Adipocyte (in vitro differentiated cells): ENCODE measurements at regions not wholly inside any gene's neighbourhood (a gene's known extent, or its start where the extent isn't known, plus 50 kb on each side); places are given as distances from the start of the nearest gene placed in this dataset.

Experiments
- DNase-seq: peaks from one replicate; pipeline ENCODE4 v3.0.0-alpha.2; 2015; ENCODE audit warnings: low read depth
- H3K27me3 ChIP-seq: replicated peaks from 2 replicates; pipeline ENCODE4 v1.7.0; 2013; ENCODE audit warnings: mild to moderate bottlenecking, low read length, moderate library complexity; ENCODE audit not compliant: control insufficient read depth, insufficient read depth
- H3K36me3 ChIP-seq: 2 replicates; pipeline ENCODE4 v1.7.0; 2013; ENCODE audit warnings: low read length, mild to moderate bottlenecking, moderate library complexity; ENCODE audit not compliant: control insufficient read depth, insufficient read depth, severe bottlenecking
- H3K4me1 ChIP-seq: 2 replicates; pipeline ENCODE4 v1.7.0; 2013; ENCODE audit warnings: mild to moderate bottlenecking, low read length, moderate library complexity; ENCODE audit not compliant: control insufficient read depth, insufficient read depth
- H3K4me3 ChIP-seq: 2 replicates; pipeline ENCODE4 v1.7.0; 2013; ENCODE audit warnings: mild to moderate bottlenecking, low read length, moderate library complexity
- H3K9ac ChIP-seq: 2 replicates; pipeline ENCODE4 v1.7.0; 2013; ENCODE audit warnings: mild to moderate bottlenecking, low read length, moderate library complexity
- H3K9me3 ChIP-seq: 2 replicates; pipeline ENCODE4 v1.7.0; 2013; ENCODE audit warnings: mild to moderate bottlenecking, low read length, moderate library complexity; ENCODE audit not compliant: control insufficient read depth

DNA sequence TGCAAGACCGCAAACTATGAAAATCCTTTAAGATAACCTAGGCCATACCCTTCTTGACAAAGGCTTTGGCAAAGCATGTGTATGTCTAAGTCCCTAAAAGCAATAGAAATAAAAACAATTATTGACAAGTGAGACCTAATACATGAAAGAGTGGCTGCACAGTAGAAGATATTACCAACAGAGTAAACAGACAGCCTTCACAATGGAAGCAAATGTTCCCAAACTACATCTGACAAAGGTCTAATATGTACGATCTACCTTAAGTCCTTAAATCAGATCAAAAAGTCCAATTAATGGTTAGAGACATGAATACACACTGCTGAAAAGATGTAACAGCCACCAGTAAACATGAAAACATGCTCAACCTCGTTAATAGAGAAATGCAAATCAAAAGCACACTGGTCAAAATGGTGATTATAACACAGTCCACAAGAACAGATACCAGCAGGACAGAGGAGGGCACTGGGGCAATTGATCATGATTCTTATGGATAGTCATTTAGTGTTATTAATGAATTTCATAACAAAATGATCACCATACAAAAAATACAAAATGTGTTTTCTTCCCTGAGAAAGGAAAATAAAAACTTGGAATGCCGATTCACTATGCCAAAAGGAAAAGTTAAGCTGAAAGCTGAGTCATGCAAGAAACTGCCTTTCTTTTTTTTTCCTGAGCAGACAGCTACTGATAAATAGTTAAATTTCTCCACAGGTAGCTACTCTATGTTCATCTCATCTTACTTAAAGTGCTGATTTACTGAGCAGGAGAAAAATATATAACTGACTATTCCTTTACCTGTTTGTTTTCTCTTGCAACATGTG, 102.6 kb upstream of the VPREB1 start:
- DNase-seq: no peak
- Histone ChIP-seq H3K36me3 (no peaks in the 10 kb centered on the region), H3K9ac (no peak overlapping the region), H3K27me3 (peaks cover 36% of the 10 kb centered on the region), H3K4me3 (no peak overlapping the region), H3K9me3 (no peaks in the 10 kb centered on the region), H3K4me1 (no peaks in the 10 kb centered on the region)

DNA sequence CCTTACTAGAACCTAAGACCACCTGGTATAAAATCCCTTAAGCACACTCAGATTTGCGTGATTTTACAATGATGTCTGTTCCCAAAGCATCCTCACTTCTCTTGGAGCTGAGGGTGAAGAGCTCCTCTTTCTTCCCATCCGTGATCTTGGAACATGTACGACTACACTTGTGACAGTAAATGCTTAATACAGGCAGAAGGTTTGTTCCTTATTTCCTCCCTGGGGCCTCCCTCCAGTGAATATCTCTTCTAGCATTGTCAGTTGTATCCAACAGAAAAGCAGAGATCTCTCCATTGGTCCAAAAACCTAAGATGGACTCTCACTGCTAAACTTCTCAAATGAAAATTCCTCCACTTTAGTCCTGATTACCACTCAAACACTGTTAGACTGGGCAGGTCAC, 103.6 kb upstream of the VPREB1 start:
- DNase-seq: no peak
- Histone ChIP-seq H3K9ac (no peak overlapping the region), H3K4me3 (no peak overlapping the region), H3K36me3 (no peaks in the 10 kb centered on the region), H3K9me3 (no peaks in the 10 kb centered on the region), H3K27me3 (peaks cover 34% of the 10 kb centered on the region), H3K4me1 (no peaks in the 10 kb centered on the region)

DNA sequence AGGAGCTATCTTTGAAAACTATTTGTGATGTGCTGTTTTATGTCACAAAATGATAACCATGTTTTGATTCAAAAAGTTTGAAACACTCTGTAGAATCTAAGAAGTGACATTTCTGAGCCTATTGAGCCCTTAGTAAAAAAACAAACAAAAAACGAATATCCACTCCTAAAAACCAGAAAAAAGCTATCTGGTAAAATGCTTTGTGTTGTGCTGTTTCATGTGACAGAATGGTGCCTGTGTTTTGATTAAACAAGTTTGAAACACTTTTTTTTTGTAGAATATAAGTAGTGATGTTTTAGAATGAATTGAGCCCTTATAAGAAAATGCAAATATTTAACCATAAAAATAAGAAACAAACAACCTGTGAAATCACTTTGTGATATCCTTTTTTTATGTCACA, 105.2 kb upstream of the VPREB1 start:
- Histone ChIP-seq H3K9ac (no peak overlapping the region), H3K36me3 (no peaks in the 10 kb centered on the region), H3K4me3 (no peak overlapping the region), H3K4me1 (no peaks in the 10 kb centered on the region), H3K9me3 (no peaks in the 10 kb centered on the region), H3K27me3 (peaks cover 36% of the 10 kb centered on the region)
- no peak for DNase-seq

DNA sequence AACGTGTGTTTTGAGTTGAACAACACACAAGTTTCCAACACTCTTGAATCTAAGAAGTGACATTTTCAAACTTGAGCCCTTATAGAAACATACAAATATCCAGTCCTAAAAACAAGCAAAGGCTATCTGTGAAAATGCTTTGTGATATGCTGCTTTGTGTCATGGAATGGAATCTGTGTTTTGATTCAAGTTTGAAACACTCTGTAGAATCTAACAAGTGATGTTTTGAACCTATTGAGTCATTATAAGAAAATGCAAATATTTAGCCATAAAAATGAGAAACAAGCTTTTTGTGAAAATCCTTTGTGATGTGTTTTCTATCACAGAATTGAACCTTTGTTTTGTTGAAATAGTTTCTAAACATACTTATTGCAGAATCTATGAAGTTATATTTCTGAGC, 105.7 kb upstream of the VPREB1 start:
- no peak for DNase-seq
- H3K4me1 ChIP-seq: no peaks in the 10 kb centered on the region
- H3K4me3 ChIP-seq: no peak overlapping the region
- H3K9me3 ChIP-seq: no peaks in the 10 kb centered on the region
- no peaks in the 10 kb centered on the region for H3K36me3 ChIP-seq
- peaks cover 36% of the 10 kb centered on the region for H3K27me3 ChIP-seq
- H3K9ac ChIP-seq: no peak overlapping the region

GRCh38 chr22:22137891-22138290, 106.7 kb upstream of the VPREB1 start:
- Histone ChIP-seq H3K9me3 (no peaks in the 10 kb centered on the region), H3K36me3 (no peaks in the 10 kb centered on the region), H3K4me3 (no peak overlapping the region), H3K27me3 (peaks cover 36% of the 10 kb centered on the region), H3K9ac (no peak overlapping the region), H3K4me1 (no peaks in the 10 kb centered on the region)
- no peak for DNase-seq

DNA sequence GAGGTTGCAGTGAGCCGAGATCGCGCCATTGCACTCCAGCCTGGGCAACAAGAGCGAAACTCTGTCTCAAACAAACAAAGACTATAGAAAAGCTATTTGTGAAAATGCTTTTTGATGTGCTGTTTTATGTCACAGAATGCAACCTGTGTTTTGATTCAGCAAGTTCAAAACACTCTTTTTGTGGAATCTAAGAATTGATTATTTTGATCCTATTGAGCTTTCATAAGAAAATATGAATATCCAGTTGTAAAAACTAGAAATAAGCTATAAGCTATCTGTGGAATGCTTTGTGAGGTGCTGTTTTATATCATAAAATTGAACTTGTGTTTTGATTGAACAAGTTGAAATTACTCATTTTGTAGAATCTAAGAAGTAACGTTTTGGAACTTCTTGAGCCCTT, 110.7 kb upstream of the VPREB1 start:
- DNase-seq: no peak
- H3K4me3 ChIP-seq: no peak overlapping the region
- no peaks in the 10 kb centered on the region for H3K36me3 ChIP-seq
- H3K9ac ChIP-seq: no peak overlapping the region
- no peaks in the 10 kb centered on the region for H3K9me3 ChIP-seq
- H3K27me3 ChIP-seq: peaks cover 16% of the 10 kb centered on the region
- no peaks in the 10 kb centered on the region for H3K4me1 ChIP-seq

GRCh38 chr22:22130953-22131608, 113.5 kb upstream of the VPREB1 start:
- no peak overlapping the region for H3K9ac ChIP-seq

GRCh38 chr22:22129387-22129786, 115.2 kb upstream of the VPREB1 start:
- peaks cover 14% of the 10 kb centered on the region for H3K27me3 ChIP-seq

More at GRCh38 chr22:22130953-22131608, 113.5 kb upstream of the VPREB1 start:
- no peak overlapping the region for H3K4me3 ChIP-seq
- DNase-seq: no peak
- H3K9me3 ChIP-seq: no peaks in the 10 kb centered on the region
- no peaks in the 10 kb centered on the region for H3K36me3 ChIP-seq
- H3K4me1 ChIP-seq: no peaks in the 10 kb centered on the region
- peaks cover 6% of the 10 kb centered on the region for H3K27me3 ChIP-seq

GRCh38 chr22:22128440-22128839, 116.1 kb upstream of the VPREB1 start:
- H3K4me3 ChIP-seq: no peak overlapping the region
- H3K27me3 ChIP-seq: peaks cover 14% of the 10 kb centered on the region
- H3K9ac ChIP-seq: no peak overlapping the region
- H3K4me1 ChIP-seq: no peaks in the 10 kb centered on the region
- H3K36me3 ChIP-seq: no peaks in the 10 kb centered on the region
- H3K9me3 ChIP-seq: no peaks in the 10 kb centered on the region
- DNase-seq: no peak

More at GRCh38 chr22:22129387-22129786, 115.2 kb upstream of the VPREB1 start:
- DNase-seq: no peak
- Histone ChIP-seq H3K9ac (no peak overlapping the region), H3K9me3 (no peaks in the 10 kb centered on the region), H3K36me3 (no peaks in the 10 kb centered on the region), H3K4me3 (no peak overlapping the region), H3K4me1 (no peaks in the 10 kb centered on the region)

- Histone ChIP-seq H3K4me1 (no peaks in the 10 kb centered on the region), H3K4me3 (no peak overlapping the region), H3K27me3 (peaks cover 20% of the 10 kb centered on the region), H3K9me3 (no peaks in the 10 kb centered on the region), H3K9ac (no peak overlapping the region), H3K36me3 (no peaks in the 10 kb centered on the region)
- no peak for DNase-seq
Measured at GRCh38 chr22:22127100-22127499, 117.5 kb upstream of the VPREB1 start.

- Histone ChIP-seq H3K9me3 (no peaks in the 10 kb centered on the region), H3K36me3 (no peaks in the 10 kb centered on the region), H3K4me1 (no peaks in the 10 kb centered on the region), H3K4me3 (no peak overlapping the region), H3K9ac (no peak overlapping the region), H3K27me3 (peaks cover 20% of the 10 kb centered on the region)
- DNase-seq: no peak
Measured at GRCh38 chr22:22125579-22126468, 118.8 kb upstream of the VPREB1 start.
